ENCODE measurements at regions not wholly inside any gene's neighbourhood (a gene's known extent, or its start where the extent isn't known, plus 50 kb on each side); places are given as distances from the start of the nearest gene placed in this dataset.

- Histone ChIP-seq H3K4me3 (no peak overlapping the region), H3K27me3 (no peaks in the 10 kb centered on the region), H3K27ac (no peak overlapping the region), H3K9me3 (no peaks in the 10 kb centered on the region), H3K36me3 (no peaks in the 10 kb centered on the region), H3K9ac (ENCODE audit: low read depth in 2 of 2, low read length in 2 of 2) (no peak overlapping the region), H3K4me1 (no peaks in the 10 kb centered on the region)
- intact Hi-C loops (cut with DNase I), result no loop called here
- DNase-seq, result no peak
- TF ChIP-seq CTCF (IDR thresholded peaks at IDR 0.05), result no peak
Measured at GRCh38 chr7:116150588-116150987, 59.8 kb upstream of the TES start.

- H3K27ac ChIP-seq, result no peak overlapping the region
- no peak overlapping the region for H3K4me3 ChIP-seq
Measured at GRCh38 chr7:116152276-116152675, 58.1 kb upstream of the TES start.

GRCh38 chr7:116153050-116153449, 57.3 kb upstream of the TES start:
- Histone ChIP-seq H3K9ac (ENCODE audit: low read depth in 2 of 2, low read length in 2 of 2) (no peak overlapping the region), H3K27ac (no peak overlapping the region), H3K4me3 (no peak overlapping the region), H3K9me3 (no peaks in the 10 kb centered on the region), H3K4me1 (no peaks in the 10 kb centered on the region), H3K36me3 (no peaks in the 10 kb centered on the region), H3K27me3 (no peaks in the 10 kb centered on the region)
- no peak for TF ChIP-seq CTCF (IDR thresholded peaks at IDR 0.05)
- no peak for DNase-seq
- intact Hi-C loops (cut with DNase I), result no loop called here

More at GRCh38 chr7:116152276-116152675, 58.1 kb upstream of the TES start:
- no peak overlapping the region for H3K9ac ChIP-seq (ENCODE audit: low read depth in 2 of 2, low read length in 2 of 2)
- no peaks in the 10 kb centered on the region for H3K9me3 ChIP-seq
- H3K36me3 ChIP-seq, result no peaks in the 10 kb centered on the region
- no peak for TF ChIP-seq CTCF (IDR thresholded peaks at IDR 0.05)
- no peaks in the 10 kb centered on the region for H3K4me1 ChIP-seq
- intact Hi-C loops (cut with DNase I), result no loop called here
- DNase-seq, result no peak
- H3K27me3 ChIP-seq, result no peaks in the 10 kb centered on the region

- intact Hi-C loops (cut with DNase I), result no loop called here
- H3K9me3 ChIP-seq, result no peaks in the 10 kb centered on the region
Measured at GRCh38 chr7:116159711-116160110, 50.6 kb upstream of the TES start.

More at GRCh38 chr7:116159711-116160110, 50.6 kb upstream of the TES start:
- DNase-seq, result no peak
- no peak overlapping the region for H3K9ac ChIP-seq (ENCODE audit: low read depth in 2 of 2, low read length in 2 of 2)
- no peak overlapping the region for H3K27ac ChIP-seq
- no peaks in the 10 kb centered on the region for H3K36me3 ChIP-seq
- H3K4me3 ChIP-seq, result no peak overlapping the region
- H3K27me3 ChIP-seq, result no peaks in the 10 kb centered on the region
- TF ChIP-seq CTCF (IDR thresholded peaks at IDR 0.05), result no peak
- H3K4me1 ChIP-seq, result no peaks in the 10 kb centered on the region

All from colonic mucosa (tissue), 4 donors.